GM10266 (cell line): ENCODE measurements at regions not wholly inside any gene's neighbourhood (a gene's known extent, or its start where the extent isn't known, plus 50 kb on each side); places are given as distances from the start of the nearest gene placed in this dataset.

ENCODE experiments used
- DNase-seq: peaks from one replicate; pipeline ENCODE4 v3.0.0; 2012; ENCODE audit errors: extremely low spot score
- CTCF ChIP-seq: IDR thresholded peaks from 2 replicates; pipeline ENCODE4 v1.5.1; 2012; ENCODE audit warnings: mild to moderate bottlenecking, low read depth; ENCODE audit not compliant: control insufficient read depth, insufficient read depth; ENCODE audit errors: missing control alignments

- DNase-seq: no peak
- no peak for TF ChIP-seq CTCF
Observed at GRCh38 chr1:30328100-30328370, 395.4 kb downstream of the MATN1 start.

- DNase-seq: no peak
- TF ChIP-seq CTCF: no peak
Observed at GRCh38 chr1:30327370-30328099, 395.9 kb downstream of the MATN1 start.

GRCh38 chr1:30325999-30326398 is 397.4 kb downstream of the MATN1 start:
- TF ChIP-seq CTCF: no peak
- DNase-seq: no peak

GRCh38 chr1:30325085-30325935 is 398.1 kb downstream of the MATN1 start:
- TF ChIP-seq CTCF: no peak
- DNase-seq: no peak

- no peak for TF ChIP-seq CTCF
- no peak for DNase-seq
Observed at GRCh38 chr1:30324251-30325084, 398.9 kb downstream of the MATN1 start.

- DNase-seq: no peak
- no peak for TF ChIP-seq CTCF
Observed at GRCh38 chr1:30323841-30324240, 399.5 kb downstream of the MATN1 start.
